K562 (cell line): ENCODE measurements at regions not wholly inside any gene's neighbourhood (a gene's known extent, or its start where the extent isn't known, plus 50 kb on each side); places are given as distances from the start of the nearest gene placed in this dataset.
A peak's percentile ranks its signal among the peaks of the same experiment; 100 is the strongest.

ENCODE experiments used
- CHD7 ChIP-seq: fragments of 200-600 bp; sonication (generic); IDR thresholded peaks from one replicate; pipeline ENCODE4 v1.6.1; 2012; ENCODE audit warnings: mild to moderate bottlenecking, low read depth, low read length, inconsistent platforms
- CREB1 ChIP-seq, 2 experiments: sonication (generic) in 1 of 2; formaldehyde crosslinking in 1 of 2; IDR thresholded peaks; 2 replicates each; pipeline versions ENCODE4 v1.6.1 to v1.8.0; 2012 to 2022; ENCODE audit warnings: inconsistent platforms in 1 of 2, mild to moderate bottlenecking in 1 of 2, missing genetic modification reagents in 1 of 2, moderate library complexity in 1 of 2
- ESRRB ChIP-seq: fragments of 250-450 bp; sonication (Bioruptor Pico); IDR thresholded peaks from 2 replicates; pipeline ENCODE4 v1.5.0; 2020; ENCODE audit warnings: mild to moderate bottlenecking, moderate library complexity, borderline replicate concordance
- GATAD2B ChIP-seq: fragments of 450-650 bp; IDR thresholded peaks from 2 replicates; pipeline ENCODE4 v1.6.1; 2017; ENCODE audit warnings: mild to moderate bottlenecking, borderline replicate concordance
- HINFP ChIP-seq: fragments of 450-650 bp; conservative IDR thresholded peaks from 2 replicates; pipeline ENCODE4 v1.6.1; 2016; ENCODE audit warnings: missing genetic modification characterization, low read depth, mild to moderate bottlenecking, control low read depth, missing compliant biosample characterization
- IFI16 ChIP-seq: fragments of 250-450 bp; sonication (Bioruptor Pico); IDR thresholded peaks from 2 replicates; pipeline ENCODE4 v2.1.2; 2022; ENCODE audit warnings: mild to moderate bottlenecking, inconsistent platforms
- MEIS2 ChIP-seq: fragments of 450-650 bp; IDR thresholded peaks from 2 replicates; pipeline ENCODE4 v1.6.1; 2014; ENCODE audit warnings: mild to moderate bottlenecking; ENCODE audit not compliant: partially characterized antibody
- PTTG1 ChIP-seq: fragments of 450-650 bp; IDR thresholded peaks from 2 replicates; pipeline ENCODE4 v1.6.1; 2016; ENCODE audit warnings: low read depth, mild to moderate bottlenecking, missing genetic modification characterization, missing compliant biosample characterization
- SLC30A9 ChIP-seq: fragments of 250-450 bp; sonication (Bioruptor Pico); IDR thresholded peaks from 2 replicates; pipeline ENCODE4 v1.8.0; 2022; ENCODE audit warnings: mild to moderate bottlenecking, moderate library complexity
- SP2 ChIP-seq: IDR thresholded peaks from 2 replicates; pipeline ENCODE4 v1.6.1; 2011; ENCODE audit warnings: mild to moderate bottlenecking, low read depth, low read length, moderate library complexity; ENCODE audit not compliant: poor library complexity, severe bottlenecking; ENCODE audit errors: extremely low read depth
- SUPT5H ChIP-seq: fragments of 450-650 bp; IDR thresholded peaks from 2 replicates; pipeline ENCODE4 v1.6.1; 2016
- ZBTB8A ChIP-seq: fragments of 450-650 bp; IDR thresholded peaks from 2 replicates; pipeline ENCODE4 v1.6.1; 2018; ENCODE audit warnings: mild to moderate bottlenecking, moderate library complexity; ENCODE audit not compliant: partially characterized antibody
- ZNF124 ChIP-seq: sonication (generic); formaldehyde crosslinking; IDR thresholded peaks from 2 replicates; pipeline ENCODE4 v1.8.1; 2022; ENCODE audit warnings: missing genetic modification reagents
- ZNF445 ChIP-seq: fragments of 250-450 bp; sonication (Bioruptor Pico); IDR thresholded peaks from 2 replicates; pipeline ENCODE4 v1.4.0; 2020; ENCODE audit warnings: low read depth, mild to moderate bottlenecking, moderate library complexity
- TF ChIP-seq, protein P1 (sequence below): fragments of 250-450 bp; sonication (Bioruptor Pico); IDR thresholded peaks from 2 replicates; pipeline ENCODE4 v1.8.0; 2021; ENCODE audit warnings: borderline replicate concordance, mild to moderate bottlenecking, moderate library complexity; ENCODE audit not compliant: poor library complexity, severe bottlenecking

DNA sequence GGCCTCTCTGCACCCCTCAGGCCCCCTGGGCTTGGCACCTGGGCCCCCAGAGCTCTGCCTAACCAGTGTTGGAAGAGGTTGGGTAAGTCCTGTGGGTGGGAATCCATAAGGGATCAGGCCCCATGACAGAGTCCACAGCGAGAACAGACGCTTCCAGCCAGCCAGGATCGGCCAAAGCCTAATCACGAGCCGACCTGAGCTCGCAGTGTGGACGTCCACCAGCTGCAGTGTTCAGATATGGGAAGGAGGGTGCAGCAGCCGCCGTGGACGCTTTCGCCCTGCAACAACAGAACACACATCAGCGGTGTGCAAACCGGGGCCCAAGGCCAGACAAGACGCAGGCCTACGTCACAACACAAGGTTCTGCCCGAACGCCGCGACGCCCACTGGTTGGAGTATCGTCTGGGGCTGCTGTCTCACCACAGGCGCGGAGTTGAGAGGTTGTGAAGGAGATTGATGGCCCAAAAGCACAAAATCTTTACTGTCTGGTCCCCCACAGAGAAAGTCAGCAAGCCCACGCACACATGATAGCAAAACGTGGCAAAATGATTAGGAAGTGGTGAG is 102.1 kb downstream of the FOXL3 start (continued):
- TF ChIP-seq ZNF124 (CRISPR knock-in tag), result no peak
- TF ChIP-seq GATAD2B, result no peak
- no peak for TF ChIP-seq HINFP (tag)
- TF ChIP-seq ZBTB8A, result no peak
- no peak for TF ChIP-seq SUPT5H
- TF ChIP-seq CHD7, result no peak
- TF ChIP-seq SP2, result no peak
- no peak for TF ChIP-seq ZNF445 (CRISPR knock-in tag)
- TF ChIP-seq MEIS2, result peak; percentile 68
- TF ChIP-seq ESRRB (CRISPR knock-in tag), result no peak
- no peak for TF ChIP-seq PTTG1 (tag)
- peak; percentile 54 for TF ChIP-seq CREB1 (IDR thresholded peaks at IDR 0.05)
- peak; percentile 47; the same call in 1 of the 2 replicates for TF ChIP-seq CREB1 (CRISPR knock-in tag; IDR thresholded peaks at IDR 0.05)
- TF ChIP-seq, protein P1, sequence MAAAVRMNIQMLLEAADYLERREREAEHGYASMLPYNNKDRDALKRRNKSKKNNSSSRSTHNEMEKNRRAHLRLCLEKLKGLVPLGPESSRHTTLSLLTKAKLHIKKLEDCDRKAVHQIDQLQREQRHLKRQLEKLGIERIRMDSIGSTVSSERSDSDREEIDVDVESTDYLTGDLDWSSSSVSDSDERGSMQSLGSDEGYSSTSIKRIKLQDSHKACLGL, result no peak
- TF ChIP-seq SLC30A9 (CRISPR knock-in tag), result no peak
- no peak for TF ChIP-seq IFI16
